H1 (cell line): ENCODE measurements at regions not wholly inside any gene's neighbourhood (a gene's known extent, or its start where the extent isn't known, plus 50 kb on each side); places are given as distances from the start of the nearest gene placed in this dataset.

Source experiments
- TF ChIP-seq, protein P1 (sequence below): fragments of 300-600 bp; sonication (generic); IDR thresholded peaks from 2 replicates; pipeline ENCODE4 v1.7.1; 2012; ENCODE audit warnings: low read length, moderate library complexity, mild to moderate bottlenecking, inconsistent platforms; ENCODE audit not compliant: insufficient replicate concordance

DNA sequence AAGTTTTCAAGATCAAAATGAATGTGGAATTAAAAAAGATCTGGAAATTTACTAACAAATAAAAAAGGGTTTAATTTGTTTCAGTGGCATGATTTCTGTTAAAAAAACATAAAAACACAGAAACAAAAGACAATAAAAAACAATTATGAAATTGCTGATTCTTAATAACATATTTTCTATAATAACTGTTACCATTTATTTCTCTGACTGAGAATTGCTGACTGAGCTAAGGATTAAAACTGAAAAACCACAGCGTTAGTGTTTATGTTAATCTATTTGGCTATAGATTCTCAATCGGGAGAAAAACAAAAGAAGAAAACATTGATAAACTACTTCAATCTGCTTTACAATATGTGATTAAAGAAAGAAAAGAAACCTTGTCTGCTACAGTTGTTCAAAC is 678.6 kb upstream of the ZEB2 start (continued):
- TF ChIP-seq, protein P1, sequence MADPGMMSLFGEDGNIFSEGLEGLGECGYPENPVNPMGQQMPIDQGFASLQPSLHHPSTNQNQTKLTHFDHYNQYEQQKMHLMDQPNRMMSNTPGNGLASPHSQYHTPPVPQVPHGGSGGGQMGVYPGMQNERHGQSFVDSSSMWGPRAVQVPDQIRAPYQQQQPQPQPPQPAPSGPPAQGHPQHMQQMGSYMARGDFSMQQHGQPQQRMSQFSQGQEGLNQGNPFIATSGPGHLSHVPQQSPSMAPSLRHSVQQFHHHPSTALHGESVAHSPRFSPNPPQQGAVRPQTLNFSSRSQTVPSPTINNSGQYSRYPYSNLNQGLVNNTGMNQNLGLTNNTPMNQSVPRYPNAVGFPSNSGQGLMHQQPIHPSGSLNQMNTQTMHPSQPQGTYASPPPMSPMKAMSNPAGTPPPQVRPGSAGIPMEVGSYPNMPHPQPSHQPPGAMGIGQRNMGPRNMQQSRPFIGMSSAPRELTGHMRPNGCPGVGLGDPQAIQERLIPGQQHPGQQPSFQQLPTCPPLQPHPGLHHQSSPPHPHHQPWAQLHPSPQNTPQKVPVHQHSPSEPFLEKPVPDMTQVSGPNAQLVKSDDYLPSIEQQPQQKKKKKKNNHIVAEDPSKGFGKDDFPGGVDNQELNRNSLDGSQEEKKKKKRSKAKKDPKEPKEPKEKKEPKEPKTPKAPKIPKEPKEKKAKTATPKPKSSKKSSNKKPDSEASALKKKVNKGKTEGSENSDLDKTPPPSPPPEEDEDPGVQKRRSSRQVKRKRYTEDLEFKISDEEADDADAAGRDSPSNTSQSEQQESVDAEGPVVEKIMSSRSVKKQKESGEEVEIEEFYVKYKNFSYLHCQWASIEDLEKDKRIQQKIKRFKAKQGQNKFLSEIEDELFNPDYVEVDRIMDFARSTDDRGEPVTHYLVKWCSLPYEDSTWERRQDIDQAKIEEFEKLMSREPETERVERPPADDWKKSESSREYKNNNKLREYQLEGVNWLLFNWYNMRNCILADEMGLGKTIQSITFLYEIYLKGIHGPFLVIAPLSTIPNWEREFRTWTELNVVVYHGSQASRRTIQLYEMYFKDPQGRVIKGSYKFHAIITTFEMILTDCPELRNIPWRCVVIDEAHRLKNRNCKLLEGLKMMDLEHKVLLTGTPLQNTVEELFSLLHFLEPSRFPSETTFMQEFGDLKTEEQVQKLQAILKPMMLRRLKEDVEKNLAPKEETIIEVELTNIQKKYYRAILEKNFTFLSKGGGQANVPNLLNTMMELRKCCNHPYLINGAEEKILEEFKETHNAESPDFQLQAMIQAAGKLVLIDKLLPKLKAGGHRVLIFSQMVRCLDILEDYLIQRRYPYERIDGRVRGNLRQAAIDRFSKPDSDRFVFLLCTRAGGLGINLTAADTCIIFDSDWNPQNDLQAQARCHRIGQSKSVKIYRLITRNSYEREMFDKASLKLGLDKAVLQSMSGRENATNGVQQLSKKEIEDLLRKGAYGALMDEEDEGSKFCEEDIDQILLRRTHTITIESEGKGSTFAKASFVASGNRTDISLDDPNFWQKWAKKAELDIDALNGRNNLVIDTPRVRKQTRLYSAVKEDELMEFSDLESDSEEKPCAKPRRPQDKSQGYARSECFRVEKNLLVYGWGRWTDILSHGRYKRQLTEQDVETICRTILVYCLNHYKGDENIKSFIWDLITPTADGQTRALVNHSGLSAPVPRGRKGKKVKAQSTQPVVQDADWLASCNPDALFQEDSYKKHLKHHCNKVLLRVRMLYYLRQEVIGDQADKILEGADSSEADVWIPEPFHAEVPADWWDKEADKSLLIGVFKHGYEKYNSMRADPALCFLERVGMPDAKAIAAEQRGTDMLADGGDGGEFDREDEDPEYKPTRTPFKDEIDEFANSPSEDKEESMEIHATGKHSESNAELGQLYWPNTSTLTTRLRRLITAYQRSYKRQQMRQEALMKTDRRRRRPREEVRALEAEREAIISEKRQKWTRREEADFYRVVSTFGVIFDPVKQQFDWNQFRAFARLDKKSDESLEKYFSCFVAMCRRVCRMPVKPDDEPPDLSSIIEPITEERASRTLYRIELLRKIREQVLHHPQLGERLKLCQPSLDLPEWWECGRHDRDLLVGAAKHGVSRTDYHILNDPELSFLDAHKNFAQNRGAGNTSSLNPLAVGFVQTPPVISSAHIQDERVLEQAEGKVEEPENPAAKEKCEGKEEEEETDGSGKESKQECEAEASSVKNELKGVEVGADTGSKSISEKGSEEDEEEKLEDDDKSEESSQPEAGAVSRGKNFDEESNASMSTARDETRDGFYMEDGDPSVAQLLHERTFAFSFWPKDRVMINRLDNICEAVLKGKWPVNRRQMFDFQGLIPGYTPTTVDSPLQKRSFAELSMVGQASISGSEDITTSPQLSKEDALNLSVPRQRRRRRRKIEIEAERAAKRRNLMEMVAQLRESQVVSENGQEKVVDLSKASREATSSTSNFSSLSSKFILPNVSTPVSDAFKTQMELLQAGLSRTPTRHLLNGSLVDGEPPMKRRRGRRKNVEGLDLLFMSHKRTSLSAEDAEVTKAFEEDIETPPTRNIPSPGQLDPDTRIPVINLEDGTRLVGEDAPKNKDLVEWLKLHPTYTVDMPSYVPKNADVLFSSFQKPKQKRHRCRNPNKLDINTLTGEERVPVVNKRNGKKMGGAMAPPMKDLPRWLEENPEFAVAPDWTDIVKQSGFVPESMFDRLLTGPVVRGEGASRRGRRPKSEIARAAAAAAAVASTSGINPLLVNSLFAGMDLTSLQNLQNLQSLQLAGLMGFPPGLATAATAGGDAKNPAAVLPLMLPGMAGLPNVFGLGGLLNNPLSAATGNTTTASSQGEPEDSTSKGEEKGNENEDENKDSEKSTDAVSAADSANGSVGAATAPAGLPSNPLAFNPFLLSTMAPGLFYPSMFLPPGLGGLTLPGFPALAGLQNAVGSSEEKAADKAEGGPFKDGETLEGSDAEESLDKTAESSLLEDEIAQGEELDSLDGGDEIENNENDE: no peak
